ENCODE measurements at regions not wholly inside any gene's neighbourhood (a gene's known extent, or its start where the extent isn't known, plus 50 kb on each side); places are given as distances from the start of the nearest gene placed in this dataset.

- Mint-ChIP-seq H3K27ac (no peak overlapping the region), H3K9me3 (peaks cover 51% of the 10 kb centered on the region), H3K36me3 (ENCODE audit: low read depth) (no peaks in the 10 kb centered on the region), H3K4me3 (no peak overlapping the region), H3K27me3 (ENCODE audit: insufficient read depth) (peaks cover 2% of the 10 kb centered on the region; the same call in 1 of the 2 replicates), H3K4me1 (ENCODE audit: low read depth) (no peaks in the 10 kb centered on the region)
- no peak for DNase-seq
- no peak for TF ChIP-seq CTCF (IDR thresholded peaks at IDR 0.05)
Measured at GRCh38 chr17:54493691-54494090, 407.0 kb upstream of the TOM1L1 start.

- Mint-ChIP-seq H3K9me3 (peaks cover 60% of the 10 kb centered on the region), H3K36me3 (ENCODE audit: low read depth) (no peaks in the 10 kb centered on the region), H3K4me1 (ENCODE audit: low read depth) (no peaks in the 10 kb centered on the region), H3K27ac (no peak overlapping the region), H3K27me3 (ENCODE audit: insufficient read depth) (peaks cover 2% of the 10 kb centered on the region; the same call in 1 of the 2 replicates), H3K4me3 (no peak overlapping the region)
- TF ChIP-seq CTCF (IDR thresholded peaks at IDR 0.05), result no peak
- DNase-seq, result no peak
Measured at GRCh38 chr17:54494721-54495715, 405.6 kb upstream of the TOM1L1 start.

GRCh38 chr17:54505404-54505803 lies 395.2 kb upstream of the TOM1L1 start:
- Mint-ChIP-seq H3K4me3 (no peak overlapping the region), H3K27me3 (ENCODE audit: insufficient read depth) (no peaks in the 10 kb centered on the region), H3K27ac (no peak overlapping the region), H3K9me3 (peaks cover 44% of the 10 kb centered on the region), H3K4me1 (ENCODE audit: low read depth) (no peaks in the 10 kb centered on the region), H3K36me3 (ENCODE audit: low read depth) (peaks cover 6% of the 10 kb centered on the region; the same call in 1 of the 2 replicates)
- DNase-seq, result no peak
- no peak for TF ChIP-seq CTCF (IDR thresholded peaks at IDR 0.05)

GRCh38 chr17:54518706-54519105 lies 381.9 kb upstream of the TOM1L1 start:
- Mint-ChIP-seq H3K27ac (no peak overlapping the region), H3K36me3 (ENCODE audit: low read depth) (peaks cover 4% of the 10 kb centered on the region; the same call in 1 of the 2 replicates), H3K4me1 (ENCODE audit: low read depth) (no peaks in the 10 kb centered on the region), H3K27me3 (ENCODE audit: insufficient read depth) (no peaks in the 10 kb centered on the region), H3K9me3 (peaks cover 56% of the 10 kb centered on the region), H3K4me3 (no peak overlapping the region)
- no peak for TF ChIP-seq CTCF (IDR thresholded peaks at IDR 0.05)
- DNase-seq, result no peak

GRCh38 chr17:54521137-54521536 lies 379.5 kb upstream of the TOM1L1 start:
- Mint-ChIP-seq H3K4me1 (ENCODE audit: low read depth) (no peaks in the 10 kb centered on the region), H3K27ac (no peak overlapping the region), H3K9me3 (peaks cover 54% of the 10 kb centered on the region), H3K27me3 (ENCODE audit: insufficient read depth) (no peaks in the 10 kb centered on the region), H3K36me3 (ENCODE audit: low read depth) (peaks cover 4% of the 10 kb centered on the region; the same call in 1 of the 2 replicates), H3K4me3 (no peak overlapping the region)
- DNase-seq, result no peak
- TF ChIP-seq CTCF (IDR thresholded peaks at IDR 0.05), result no peak
